ENCODE measurements at regions not wholly inside any gene's neighbourhood (a gene's known extent, or its start where the extent isn't known, plus 50 kb on each side); places are given as distances from the start of the nearest gene placed in this dataset.

GRCh38 chr11:30798547-30799236 is 212.5 kb upstream of the MPPED2 start:
- TF ChIP-seq FOS (IDR thresholded peaks at IDR 0.05; ENCODE audit: low read depth, low read length) (no peak), CTCF (conservative IDR thresholded peaks at IDR 0.05; ENCODE audit: low read depth, low read length) (no peak), POLR2A (IDR thresholded peaks at IDR 0.05; ENCODE audit: low read depth, low read length) (no peak), USF2 (IDR thresholded peaks at IDR 0.05; ENCODE audit: low read depth, low read length) (no peak), RCOR1 (IDR thresholded peaks at IDR 0.05; ENCODE audit: insufficient replicate concordance, low read length) (no peak), MAFK (IDR thresholded peaks at IDR 0.05; ENCODE audit: low read depth, low read length) (no peak), MXI1 (IDR thresholded peaks at IDR 0.05; ENCODE audit: borderline replicate concordance, low read depth, low read length) (no peak), SMC3 (IDR thresholded peaks at IDR 0.05; ENCODE audit: low read depth, low read length) (no peak), CEBPB (IDR thresholded peaks at IDR 0.05; ENCODE audit: low read depth, low read length) (no peak)
